CD14-positive monocyte (primary cell): ENCODE measurements at regions not wholly inside any gene's neighbourhood (a gene's known extent, or its start where the extent isn't known, plus 50 kb on each side); places are given as distances from the start of the nearest gene placed in this dataset.

Experiments
- DNase-seq, 3 donors: peaks; one replicate each; pipeline ENCODE4 v3.0.0-alpha.2; 2011 to 2022
- H2AFZ ChIP-seq: 2 replicates; pipeline ENCODE4 v1.6.0; 2012; ENCODE audit warnings: mild to moderate bottlenecking, low read depth, low read length, inconsistent platforms; ENCODE audit not compliant: insufficient read depth, poor library complexity, severe bottlenecking
- H3K27ac ChIP-seq, 2 donors: 1 replicate in 1 of 2; 2 replicates in 1 of 2; pipeline ENCODE4 v1.5.1; 2012 to 2013; ENCODE audit warnings: low read length in 2 of 2, control low read depth in 1 of 2, inconsistent platforms in 1 of 2, low read depth in 1 of 2, mild to moderate bottlenecking in 1 of 2
- H3K27me3 ChIP-seq, 2 donors: one replicate each; pipeline versions ENCODE4 v1.6.0 to v1.6.1; 2011 to 2013; ENCODE audit warnings: low read length in 2 of 2; ENCODE audit not compliant: control insufficient read depth in 2 of 2, insufficient read depth in 2 of 2
- H3K36me3 ChIP-seq, 2 donors: replicated peaks in 1 of 2; 1 replicate in 1 of 2; 2 replicates in 1 of 2; pipeline versions ENCODE4 v1.5.1 to v1.6.1; 2012 to 2013; ENCODE audit warnings: low read length in 2 of 2, control low read depth in 1 of 2, inconsistent platforms in 1 of 2, mild to moderate bottlenecking in 1 of 2; ENCODE audit not compliant: insufficient read depth in 2 of 2, control insufficient read depth in 1 of 2
- H3K4me1 ChIP-seq, 2 donors: 1 replicate in 1 of 2; 2 replicates in 1 of 2; pipeline versions ENCODE4 v1.5.1 to v1.6.1; 2012 to 2013; ENCODE audit warnings: low read length in 2 of 2, control low read depth in 1 of 2, inconsistent platforms in 1 of 2, mild to moderate bottlenecking in 1 of 2, moderate library complexity in 1 of 2; ENCODE audit not compliant: insufficient read depth in 2 of 2, control insufficient read depth in 1 of 2
- H3K4me2 ChIP-seq: replicated peaks from 2 replicates; pipeline ENCODE3; 2012; ENCODE audit warnings: low read length, moderate library complexity, mild to moderate bottlenecking; ENCODE audit not compliant: poor library complexity, severe bottlenecking; ENCODE audit errors: extremely low read depth
- H3K4me3 ChIP-seq, 3 experiments: fragments of 200-600 bp in 1 of 3; sonication (generic) in 1 of 3; replicated peaks in 1 of 3; 1 replicate in 2 of 3; 2 replicates in 1 of 3; pipeline ENCODE4 v1.5.1; 2011 to 2013; ENCODE audit warnings: low read length in 3 of 3, mild to moderate bottlenecking in 3 of 3, control low read depth in 2 of 3, low read depth in 2 of 3, inconsistent platforms in 1 of 3, moderate library complexity in 1 of 3
- H3K79me2 ChIP-seq: 2 replicates; pipeline ENCODE4 v1.6.0; 2012; ENCODE audit warnings: mild to moderate bottlenecking, control low read depth, inconsistent platforms, low read length, moderate library complexity; ENCODE audit not compliant: insufficient read depth
- H3K9ac ChIP-seq: 2 replicates; pipeline ENCODE4 v1.6.0; 2017; ENCODE audit warnings: low read length, mild to moderate bottlenecking; ENCODE audit not compliant: insufficient read depth, poor library complexity, severe bottlenecking
- H3K9me3 ChIP-seq, 2 donors: replicated peaks in 1 of 2; 1 replicate in 1 of 2; 2 replicates in 1 of 2; pipeline versions ENCODE4 v1.5.1 to v1.6.1; 2012 to 2013; ENCODE audit warnings: low read length in 2 of 2, control low read depth in 1 of 2; ENCODE audit not compliant: control insufficient read depth in 1 of 2, insufficient read depth in 1 of 2
- H4K20me1 ChIP-seq: 2 replicates; pipeline ENCODE4 v1.6.0; 2012; ENCODE audit warnings: mild to moderate bottlenecking, low read length, control low read depth, moderate library complexity; ENCODE audit not compliant: insufficient read depth
- H3K27ac Mint-ChIP-seq, 7 donors: one replicate each; pipeline ENCODE4 v1.8.0; 2020; ENCODE audit warnings: mild to moderate bottlenecking in 7 of 7, mixed read lengths in 7 of 7, moderate library complexity in 6 of 7, inconsistent platforms in 2 of 7
- H3K27me3 Mint-ChIP-seq, 3 donors: one replicate each; pipeline ENCODE4 v1.8.0; 2021 to 2022; ENCODE audit warnings: low read depth in 3 of 3, mild to moderate bottlenecking in 3 of 3, mixed read lengths in 3 of 3, moderate library complexity in 3 of 3, inconsistent platforms in 1 of 3
- H3K36me3 Mint-ChIP-seq, 2 donors: one replicate each; pipeline ENCODE4 v1.8.0; 2020; ENCODE audit warnings: mixed read lengths in 2 of 2, inconsistent platforms in 1 of 2, mild to moderate bottlenecking in 1 of 2
- H3K4me1 Mint-ChIP-seq: one replicate; pipeline ENCODE4 v1.8.0; 2020; ENCODE audit warnings: mild to moderate bottlenecking, mixed read lengths
- H3K4me3 Mint-ChIP-seq, 2 donors: one replicate each; pipeline ENCODE4 v1.8.0; 2020; ENCODE audit warnings: mild to moderate bottlenecking in 2 of 2, mixed read lengths in 2 of 2, moderate library complexity in 1 of 2
- H3K9me3 Mint-ChIP-seq, 7 donors: one replicate each; pipeline ENCODE4 v1.8.0; 2020 to 2022; ENCODE audit warnings: mixed read lengths in 7 of 7, mild to moderate bottlenecking in 6 of 7, moderate library complexity in 6 of 7, inconsistent platforms in 2 of 7
- WGBS: methylation state at CpG from one replicate; pipeline ENCODE4 v1.1.5; 2013; ENCODE audit warnings: missing lambda C conversion rate; ENCODE audit not compliant: insufficient coverage; 5-methylcytosine and 5-hydroxymethylcytosine counted together
- intact Hi-C, 2 donors: fragments of 100-400 bp; cut with micrococcal nuclease; formaldehyde crosslinking; loops; one replicate each; pipeline versions ENCODE4 v1.15.0 to v1.15.1; 2023
- TF ChIP-seq, protein P1 (sequence below): fragments of 200-600 bp; IDR thresholded peaks from one replicate; pipeline ENCODE4 v1.8.0; 2022; ENCODE audit warnings: antibody characterized with exemption, mild to moderate bottlenecking

DNA sequence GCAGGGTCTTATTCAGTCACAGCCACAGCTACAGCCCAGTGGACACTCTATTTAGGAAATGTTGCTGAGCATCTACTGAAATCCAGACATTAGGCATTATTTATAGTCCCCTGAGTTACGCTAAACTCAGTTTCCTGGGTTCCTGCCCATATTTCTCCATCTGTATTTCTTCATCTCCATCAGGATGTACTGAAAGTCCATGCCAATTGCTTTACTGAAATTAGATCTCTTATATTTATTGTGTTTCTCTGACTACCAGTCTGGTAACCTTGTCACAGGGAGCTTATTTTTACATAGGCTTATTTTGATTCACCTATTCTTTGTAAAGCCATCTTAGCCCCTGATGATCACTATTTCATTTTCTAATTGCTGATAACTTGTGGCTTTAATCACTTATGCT lies 223.9 kb downstream of the TLE3 start:
- WGBS, result no CpG with 5 or more reads among the region's 1 CpG
- Histone ChIP-seq H3K4me2 (no peak overlapping the region), H3K9me3 (peaks cover 6 to 11% of the 10 kb centered on the region in 2 donors), H3K9ac (no peak overlapping the region), H3K4me3 (no peak overlapping the region), H3K4me1 (no peaks in the 10 kb centered on the region), H3K36me3 (no peaks in the 10 kb centered on the region), H3K79me2 (no peaks in the 10 kb centered on the region), H3K27ac (no peak overlapping the region), H2AFZ (no peak overlapping the region), H4K20me1 (no peaks in the 10 kb centered on the region), H3K27me3 (no peaks in the 10 kb centered on the region)
- H3K27me3 Mint-ChIP-seq, result peaks cover 2 to 17% (median 2%) of the 10 kb centered on the region in 3 donors
- DNase-seq, result no peak
- intact Hi-C loops, result no loop called here
- no peak overlapping the region for H3K27ac Mint-ChIP-seq
- H3K4me1 Mint-ChIP-seq, result no peaks in the 10 kb centered on the region
- H3K4me3 Mint-ChIP-seq, result no peak overlapping the region
- TF ChIP-seq, protein P1, sequence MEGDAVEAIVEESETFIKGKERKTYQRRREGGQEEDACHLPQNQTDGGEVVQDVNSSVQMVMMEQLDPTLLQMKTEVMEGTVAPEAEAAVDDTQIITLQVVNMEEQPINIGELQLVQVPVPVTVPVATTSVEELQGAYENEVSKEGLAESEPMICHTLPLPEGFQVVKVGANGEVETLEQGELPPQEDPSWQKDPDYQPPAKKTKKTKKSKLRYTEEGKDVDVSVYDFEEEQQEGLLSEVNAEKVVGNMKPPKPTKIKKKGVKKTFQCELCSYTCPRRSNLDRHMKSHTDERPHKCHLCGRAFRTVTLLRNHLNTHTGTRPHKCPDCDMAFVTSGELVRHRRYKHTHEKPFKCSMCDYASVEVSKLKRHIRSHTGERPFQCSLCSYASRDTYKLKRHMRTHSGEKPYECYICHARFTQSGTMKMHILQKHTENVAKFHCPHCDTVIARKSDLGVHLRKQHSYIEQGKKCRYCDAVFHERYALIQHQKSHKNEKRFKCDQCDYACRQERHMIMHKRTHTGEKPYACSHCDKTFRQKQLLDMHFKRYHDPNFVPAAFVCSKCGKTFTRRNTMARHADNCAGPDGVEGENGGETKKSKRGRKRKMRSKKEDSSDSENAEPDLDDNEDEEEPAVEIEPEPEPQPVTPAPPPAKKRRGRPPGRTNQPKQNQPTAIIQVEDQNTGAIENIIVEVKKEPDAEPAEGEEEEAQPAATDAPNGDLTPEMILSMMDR, result no peak
- H3K36me3 Mint-ChIP-seq, result no peaks in the 10 kb centered on the region
- peaks cover 8 to 18% (median 13%) of the 10 kb centered on the region in 7 donors for H3K9me3 Mint-ChIP-seq

GRCh38 chr15:69874321-69874720 lies 223.4 kb downstream of the TLE3 start:
- Histone ChIP-seq H3K9ac (no peak overlapping the region), H3K9me3 (peaks cover 6 to 11% of the 10 kb centered on the region in 2 donors), H3K79me2 (no peaks in the 10 kb centered on the region), H4K20me1 (no peaks in the 10 kb centered on the region), H3K36me3 (no peaks in the 10 kb centered on the region), H3K4me2 (no peak overlapping the region), H3K27ac (no peak overlapping the region), H3K4me1 (no peaks in the 10 kb centered on the region), H3K4me3 (no peak overlapping the region), H2AFZ (no peak overlapping the region), H3K27me3 (no peaks in the 10 kb centered on the region)
- Mint-ChIP-seq H3K27me3 (peaks cover 2 to 15% (median 2%) of the 10 kb centered on the region in 3 donors), H3K4me1 (no peaks in the 10 kb centered on the region), H3K9me3 (peaks cover 8 to 18% (median 13%) of the 10 kb centered on the region in 7 donors), H3K4me3 (no peak overlapping the region), H3K36me3 (no peaks in the 10 kb centered on the region), H3K27ac (no peak overlapping the region)
- intact Hi-C loops, result no loop called here
- no peak for DNase-seq
- TF ChIP-seq, protein P1, result no peak
